Caki2 (cell line): ENCODE measurements at regions not wholly inside any gene's neighbourhood (a gene's known extent, or its start where the extent isn't known, plus 50 kb on each side); places are given as distances from the start of the nearest gene placed in this dataset.
"Not testable (repeated sequence)": the region's sequence is repeated elsewhere in the genome, so short reads cannot be mapped to it uniquely, and the experiment has no call there.

Source experiments
- DNase-seq: peaks from one replicate; pipeline ENCODE4 v3.0.0-alpha.2; 2015; ENCODE audit warnings: low read depth
- in situ Hi-C: cut with HindIII; loops from 2 replicates; pipeline ENCODE4 v1.10.0; 2016; ENCODE audit warnings: low sequenced_read_pairs, low pct_unique_long_range_greater_than_20kb, mixed read lengths

- in situ Hi-C loops = no loop called here
- no peak for DNase-seq
Observed at GRCh38 chr14:65153101-65153500, 50.8 kb upstream of the MAX start.

DNA sequence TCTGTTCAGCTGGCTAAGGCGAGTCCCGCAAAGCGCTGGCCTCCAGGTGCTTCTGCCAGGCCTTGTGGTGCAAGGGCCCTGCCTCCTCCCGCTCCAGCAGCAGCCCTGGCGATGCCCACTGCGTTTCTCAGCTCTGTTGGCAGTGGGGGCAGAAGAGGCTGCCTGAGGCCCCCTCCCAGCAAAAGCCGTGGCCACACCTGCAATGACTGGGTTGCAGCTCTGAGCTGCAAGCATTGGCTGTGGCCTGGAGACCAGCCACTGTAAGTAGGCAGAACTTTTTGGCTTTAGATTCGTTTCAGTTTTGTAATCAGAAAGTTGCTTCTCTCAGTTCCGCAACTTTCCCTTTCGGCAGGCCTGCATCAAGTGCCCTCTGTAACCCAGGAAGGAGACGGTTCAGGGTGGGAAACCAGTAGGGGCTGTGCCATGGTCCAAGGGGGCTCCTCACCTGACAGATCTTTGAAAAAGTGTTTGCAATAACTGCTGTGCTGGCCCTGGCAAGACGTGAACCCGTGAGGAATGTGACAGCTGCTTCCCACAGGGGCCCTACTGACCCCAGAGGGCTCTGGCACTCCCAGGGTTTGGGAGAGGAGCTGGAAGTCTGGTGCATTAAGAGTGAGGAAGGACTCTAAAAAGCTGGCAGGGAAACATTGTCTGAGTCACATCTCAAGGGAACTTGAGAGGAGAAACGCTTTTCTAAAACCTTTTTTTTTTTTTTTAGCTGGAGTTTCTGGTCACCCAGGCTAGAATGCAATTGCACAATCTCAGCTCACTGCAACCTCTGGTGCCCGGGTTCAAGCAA lies 54.5 kb upstream of the MAX start:
- no peak for DNase-seq
- in situ Hi-C loops = no loop called here

GRCh38 chr14:65159281-65160062 lies 57.2 kb upstream of the MAX start:
- in situ Hi-C loops = no loop called here
- DNase-seq = no peak

DNA sequence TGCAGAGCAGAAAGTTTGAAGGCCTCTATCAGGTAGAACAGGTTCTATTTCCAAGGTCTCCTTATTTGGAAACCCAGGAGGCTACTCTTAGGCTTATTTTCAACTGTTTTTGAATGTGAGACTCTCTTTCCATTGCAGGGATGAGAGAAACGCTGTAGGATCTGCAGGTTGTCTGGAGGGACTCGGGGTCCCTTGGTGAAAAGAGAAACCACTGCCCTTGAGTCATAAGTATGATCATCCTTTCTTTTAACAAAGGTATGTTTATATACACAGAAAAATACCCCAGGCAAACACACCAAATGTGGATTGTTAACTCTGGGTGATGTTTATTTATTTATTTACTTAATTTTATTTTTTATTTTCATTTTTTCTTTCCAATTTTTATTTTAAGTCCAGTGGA lies 57.8 kb upstream of the MAX start:
- in situ Hi-C loops = no loop called here
- DNase-seq = no peak

DNA sequence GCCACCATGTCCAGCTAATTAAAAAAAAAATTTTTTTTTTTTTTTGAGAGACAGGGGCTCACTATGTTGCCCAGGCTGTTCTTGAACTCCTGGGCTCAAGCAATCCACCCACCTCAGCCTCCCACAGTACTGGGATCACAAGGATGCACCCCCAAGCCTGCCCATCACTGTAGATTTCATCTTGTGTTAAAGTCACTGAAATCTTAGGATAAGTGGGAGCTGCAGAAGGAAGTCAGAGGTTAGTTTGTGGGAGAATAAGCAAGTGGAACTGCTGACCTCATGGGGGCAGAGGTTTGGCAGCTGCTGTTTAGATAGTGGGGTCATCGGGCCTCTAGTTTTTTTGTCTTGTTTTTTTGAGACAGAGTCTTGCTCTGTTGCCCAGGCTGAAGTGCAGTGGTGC lies 59.7 kb upstream of the MAX start:
- in situ Hi-C loops = no loop called here
- DNase-seq = no peak

GRCh38 chr14:65164068-65164824 lies 61.9 kb upstream of the MAX start:
- peak; percentile 33 for DNase-seq
- in situ Hi-C loops = no loop called here

DNA sequence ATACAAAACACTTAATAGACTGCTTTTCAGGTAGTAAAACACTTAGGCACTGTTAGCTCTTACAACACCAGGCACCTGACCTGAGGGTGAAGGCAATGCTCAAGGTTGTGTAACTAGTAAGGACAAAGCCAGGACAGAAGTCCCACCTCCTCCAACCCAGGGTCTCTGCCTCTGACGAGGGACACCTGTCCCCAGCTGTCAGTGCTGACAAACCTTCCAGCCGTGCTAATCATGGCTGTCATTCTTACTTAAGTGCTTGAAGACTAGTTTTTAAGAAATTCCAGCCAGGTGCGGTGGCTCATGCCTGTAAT lies 62.5 kb upstream of the MAX start:
- in situ Hi-C loops = no loop called here
- no peak for DNase-seq

DNA sequence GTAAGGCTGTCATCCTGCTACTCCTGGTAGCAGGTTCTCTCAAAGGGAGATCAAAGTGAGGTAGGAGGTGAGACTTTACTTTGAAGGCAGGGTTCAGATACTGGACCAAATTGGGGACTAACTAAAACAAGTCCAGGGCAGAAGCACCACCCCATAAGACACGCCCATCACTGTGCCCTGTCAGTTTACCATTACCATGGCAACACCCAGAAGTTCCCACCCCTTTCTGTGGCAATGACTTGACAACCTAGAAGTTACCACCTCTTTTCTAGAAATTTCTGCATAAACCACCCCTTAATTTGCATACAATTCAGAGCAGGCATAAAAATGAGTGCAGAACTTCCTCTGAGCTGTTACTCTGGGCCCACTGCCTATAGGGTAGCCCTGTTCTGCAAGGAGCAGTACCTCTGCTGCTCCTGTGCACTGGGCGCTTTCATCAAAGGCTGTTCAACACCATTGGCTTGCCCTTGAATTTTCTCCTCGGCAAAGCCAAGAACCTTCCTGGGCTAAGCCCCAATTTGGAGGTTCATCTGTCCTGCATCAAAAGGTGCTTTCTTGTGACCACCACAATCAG lies 64.8 kb upstream of the MAX start:
- in situ Hi-C loops = no loop called here

GRCh38 chr14:65168840-65169239 lies 66.5 kb upstream of the MAX start:
- DNase-seq = no peak
- in situ Hi-C loops = no loop called here

More for the DNA sequence above, 64.8 kb upstream of the MAX start:
- DNase-seq = no peak

DNA sequence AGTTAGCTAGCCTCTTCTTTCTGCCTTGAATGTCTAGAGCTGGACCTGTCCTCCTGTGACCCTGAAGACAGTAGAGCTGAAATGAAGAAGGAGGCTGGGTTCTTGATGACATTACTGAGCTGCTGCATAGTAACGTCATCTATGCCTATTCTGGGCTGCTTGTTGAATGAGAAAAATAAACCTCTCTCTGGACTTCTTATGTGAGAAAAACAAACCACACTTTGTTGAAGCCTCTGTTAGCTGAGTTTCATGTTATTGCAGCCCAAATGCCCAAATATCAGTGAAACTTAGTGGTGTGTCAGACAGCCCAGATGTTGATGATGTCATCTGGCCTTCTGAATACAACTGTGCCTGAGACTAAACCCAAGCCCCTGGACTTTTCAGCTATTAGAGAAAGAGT lies 67.0 kb upstream of the MAX start:
- DNase-seq = no peak
- in situ Hi-C loops = no loop called here

DNA sequence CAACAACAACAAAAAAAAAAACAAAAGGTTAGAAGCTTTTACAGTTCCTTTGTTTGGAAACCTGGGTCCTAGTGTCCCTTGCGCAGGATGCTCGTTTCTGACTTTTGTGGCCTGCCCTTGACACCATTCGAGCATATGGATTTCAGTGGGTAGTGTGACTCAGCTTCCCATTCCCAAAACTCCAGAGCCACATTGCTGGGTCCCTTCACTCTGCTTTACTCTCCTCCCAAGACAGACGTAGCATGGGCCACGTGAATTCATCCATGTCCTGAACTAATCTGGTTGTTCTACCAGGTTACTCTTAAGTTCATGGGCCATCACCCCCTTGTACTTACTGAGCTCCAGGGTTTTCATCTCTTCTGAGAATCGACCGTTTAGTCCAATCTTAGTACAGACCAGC lies 68.0 kb upstream of the MAX start:
- no peak for DNase-seq

DNA sequence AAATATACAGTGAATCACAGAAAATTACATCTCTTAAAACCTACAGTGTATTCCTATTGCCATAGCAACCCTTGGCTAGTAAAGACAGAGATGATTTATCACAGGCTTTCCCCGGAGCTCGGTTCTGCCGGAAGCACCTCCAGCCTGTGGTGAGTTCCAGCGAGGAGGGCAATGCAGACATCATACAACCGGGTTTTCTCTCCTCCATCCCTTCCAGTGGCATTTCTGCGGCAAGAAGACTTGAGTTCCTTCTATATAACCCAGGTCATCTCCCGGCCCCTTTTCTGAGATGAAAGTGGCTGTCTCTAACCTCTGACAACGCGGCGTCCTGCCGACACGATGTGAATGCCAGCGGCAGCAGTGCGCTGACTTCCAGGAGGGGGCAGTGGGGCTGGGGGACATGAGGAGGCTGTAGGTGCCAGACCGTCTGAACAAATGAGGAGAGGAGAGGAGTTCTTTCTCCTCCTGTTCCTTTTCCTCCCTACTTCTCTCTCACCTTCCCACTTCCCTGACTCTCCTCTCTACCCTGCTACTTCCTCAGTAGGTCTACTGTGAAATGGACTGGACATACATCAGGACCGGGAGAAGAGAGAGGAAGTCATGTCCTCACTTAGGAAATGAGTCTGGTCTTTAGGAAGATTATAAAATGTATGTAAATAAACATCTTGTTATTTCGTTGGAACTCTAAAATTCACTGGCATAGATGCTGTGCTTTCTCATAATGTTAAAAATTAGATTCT lies 68.6 kb upstream of the MAX start:
- peak; percentile 34 for DNase-seq
- in situ Hi-C loops = no loop called here

More for the DNA sequence above, 68.0 kb upstream of the MAX start:
- in situ Hi-C loops = no loop called here

DNA sequence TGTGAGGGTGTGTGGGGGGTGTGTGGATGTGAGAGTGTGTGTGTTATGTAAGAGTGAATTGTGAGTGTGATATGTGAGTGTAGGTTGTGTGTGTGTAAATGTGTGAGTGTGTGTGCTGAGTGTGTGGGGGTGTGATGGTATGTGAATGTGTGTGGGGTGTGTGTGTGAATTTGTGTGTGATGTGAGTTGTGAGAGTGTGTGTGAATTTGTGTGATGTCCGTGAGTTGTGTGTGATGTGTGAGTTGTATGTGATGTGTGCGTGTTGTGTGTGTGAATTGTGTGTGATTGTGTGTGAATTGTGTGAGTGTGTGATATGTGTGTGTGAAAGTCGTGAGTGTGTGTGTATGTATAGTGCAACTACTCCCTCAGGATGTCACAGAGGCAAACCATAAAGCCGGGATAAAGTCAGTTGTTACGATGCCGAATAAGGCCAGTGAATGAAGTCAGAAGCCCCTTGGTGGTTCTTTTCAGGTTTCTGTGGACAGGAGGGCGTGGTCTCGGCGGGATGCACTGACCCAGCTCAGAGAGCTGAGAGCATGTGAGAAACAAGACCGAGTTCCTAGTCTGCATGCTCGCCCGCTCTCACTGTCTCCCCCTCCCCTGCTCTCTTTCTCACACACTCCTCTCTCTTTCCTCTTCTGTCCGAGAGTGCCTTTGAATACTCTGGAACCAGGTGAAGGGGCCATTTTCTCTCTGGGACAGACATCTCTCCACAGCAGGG lies 71.8 kb upstream of the MAX start:
- DNase-seq = no peak
- in situ Hi-C loops = no loop called here

GRCh38 chr14:65174783-65175182 lies 72.5 kb upstream of the MAX start:
- DNase-seq = no peak
- in situ Hi-C loops = no loop called here

DNA sequence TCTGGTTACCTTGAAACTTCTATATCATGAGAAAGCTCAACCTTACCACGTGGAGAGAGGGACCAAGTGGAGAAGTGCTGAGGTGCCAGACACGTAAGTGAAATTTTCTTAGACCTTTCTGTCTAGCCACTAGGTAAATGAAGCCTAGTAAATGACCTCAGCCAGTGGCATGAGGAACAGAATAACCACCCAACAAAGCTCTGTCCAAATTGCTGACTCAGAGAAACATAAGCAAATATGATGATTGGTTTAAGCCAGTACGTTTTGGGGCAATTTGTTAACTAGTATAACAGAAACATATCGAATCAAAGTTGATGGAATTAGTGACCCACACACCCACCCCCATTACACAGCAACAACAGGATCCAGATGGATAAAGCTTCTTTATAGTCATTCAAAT lies 75.2 kb upstream of the MAX start:
- no peak for DNase-seq
- in situ Hi-C loops = no loop called here

GRCh38 chr14:65179231-65179630 lies 76.9 kb upstream of the MAX start:
- in situ Hi-C loops, DNase-seq: not testable (repeated sequence)

DNA sequence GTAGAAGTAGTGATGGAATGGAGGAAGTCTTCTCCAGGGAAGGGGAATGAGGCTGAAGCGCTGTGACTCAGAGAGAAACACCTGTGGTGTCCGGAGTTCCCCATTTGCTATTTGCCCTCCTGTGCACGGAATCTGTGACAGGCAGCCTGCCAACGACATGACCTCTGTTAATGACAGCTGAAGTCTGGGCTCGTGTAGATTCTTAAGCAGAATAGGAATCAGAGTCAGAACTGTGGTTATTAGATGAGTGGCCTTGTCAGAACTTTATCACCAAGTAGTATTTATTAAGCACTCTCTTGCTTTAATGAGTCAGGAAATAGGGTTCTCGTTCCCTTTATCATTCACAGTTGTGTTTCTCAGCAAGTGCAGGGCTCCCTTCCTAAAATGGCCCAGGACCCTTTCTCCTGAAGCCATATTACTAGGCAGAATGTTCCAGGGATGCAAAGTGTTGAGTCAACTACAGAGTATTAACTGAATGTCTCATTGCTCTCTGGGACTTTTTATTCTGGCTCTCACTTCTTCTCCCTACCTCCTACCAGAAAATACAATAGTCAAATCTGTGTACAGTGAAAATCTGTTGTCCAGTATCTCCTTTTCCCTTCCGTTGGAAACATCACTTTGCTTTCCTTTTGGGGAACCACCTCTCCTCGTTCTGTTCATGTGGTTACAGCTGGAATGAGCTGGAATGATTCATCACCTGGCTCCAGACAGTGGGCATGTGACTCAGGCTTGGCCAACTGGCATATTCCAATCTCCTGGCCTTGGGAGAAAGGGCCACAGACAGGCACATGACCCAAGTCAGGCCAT lies 77.8 kb upstream of the MAX start:
- DNase-seq = peak; percentile 75
- in situ Hi-C loops = no loop called here
